Cardiac fibroblast (primary cell): ENCODE measurements at regions not wholly inside any gene's neighbourhood (a gene's known extent, or its start where the extent isn't known, plus 50 kb on each side); places are given as distances from the start of the nearest gene placed in this dataset.

Experiments used
- DNase-seq, 2 donors: peaks; one replicate each; pipeline versions ENCODE4 v3.0.0 to v3.0.0-alpha.2; 2010; ENCODE audit warnings: low read depth in 2 of 2
- H3K4me3 ChIP-seq, 2 donors: replicated peaks in 1 of 2; 1 replicate in 1 of 2; 2 replicates in 1 of 2; pipeline ENCODE4 v1.5.1; 2011; ENCODE audit warnings: low read depth in 2 of 2, low read length in 2 of 2, mild to moderate bottlenecking in 2 of 2, moderate library complexity in 1 of 2
- CTCF ChIP-seq: IDR thresholded peaks from one replicate; pipeline ENCODE4 v1.5.1; 2011; ENCODE audit warnings: low read depth, mild to moderate bottlenecking, low read length, inconsistent platforms

- DNase-seq = no peak
- TF ChIP-seq CTCF = no peak
- H3K4me3 ChIP-seq = no peak overlapping the region
Measured at GRCh38 chr5:12270914-12271313, 366.7 kb upstream of the CTNND2 start.

GRCh38 chr5:12269164-12269563, 364.9 kb upstream of the CTNND2 start:
- H3K4me3 ChIP-seq = no peak overlapping the region
- no peak for DNase-seq
- TF ChIP-seq CTCF = no peak

GRCh38 chr5:12258549-12258948, 354.3 kb upstream of the CTNND2 start:
- no peak for TF ChIP-seq CTCF
- H3K4me3 ChIP-seq = no peak overlapping the region
- DNase-seq = no peak

- no peak for DNase-seq
- no peak overlapping the region for H3K4me3 ChIP-seq
- no peak for TF ChIP-seq CTCF
Measured at GRCh38 chr5:12250454-12250853, 346.2 kb upstream of the CTNND2 start.

- no peak for DNase-seq
- no peak overlapping the region for H3K4me3 ChIP-seq
- TF ChIP-seq CTCF = no peak
Measured at GRCh38 chr5:12248831-12249230, 344.6 kb upstream of the CTNND2 start.

- no peak for TF ChIP-seq CTCF
- DNase-seq = no peak
- no peak overlapping the region for H3K4me3 ChIP-seq
Measured at GRCh38 chr5:12246036-12246435, 341.8 kb upstream of the CTNND2 start.

GRCh38 chr5:12245429-12245828, 341.2 kb upstream of the CTNND2 start:
- no peak for TF ChIP-seq CTCF
- DNase-seq = no peak
- H3K4me3 ChIP-seq = no peak overlapping the region
